ENCODE measurements at regions not wholly inside any gene's neighbourhood (a gene's known extent, or its start where the extent isn't known, plus 50 kb on each side); places are given as distances from the start of the nearest gene placed in this dataset.

DNA sequence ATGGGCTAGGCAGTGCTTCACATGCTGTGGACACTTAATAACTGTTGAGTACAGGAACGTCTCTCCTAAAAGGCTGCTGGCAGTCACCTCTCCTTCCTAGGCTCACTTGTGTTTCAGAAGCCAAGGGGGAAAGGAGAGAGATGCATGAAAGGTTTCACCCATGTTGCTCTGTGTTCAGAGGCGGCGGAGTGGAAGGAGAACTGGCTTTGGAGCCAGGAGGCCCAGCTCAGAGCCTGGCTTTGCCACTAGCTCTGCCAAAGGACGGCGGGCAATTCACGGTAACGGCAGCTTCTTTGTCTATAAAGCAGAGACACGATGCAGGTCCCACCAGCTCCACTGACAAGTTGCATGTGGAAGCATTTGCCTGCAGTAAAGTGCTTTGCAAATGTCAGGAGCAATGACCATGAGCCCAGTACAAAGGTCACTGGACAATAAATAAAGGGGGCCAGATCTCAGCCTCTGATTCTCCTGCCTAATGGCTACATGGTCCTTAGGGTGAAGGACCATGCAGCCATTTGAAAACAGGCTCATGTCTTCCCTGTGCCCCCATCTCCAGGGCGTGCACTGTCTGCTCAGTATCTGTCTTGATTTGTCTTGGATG is 171.7 kb upstream of the TLE3 start:
- TF ChIP-seq TEAD4 (IDR thresholded peaks at IDR 0.05) = no peak
- no peak for TF ChIP-seq RAD21 (IDR thresholded peaks at IDR 0.05; ENCODE audit: low read depth)

DNA sequence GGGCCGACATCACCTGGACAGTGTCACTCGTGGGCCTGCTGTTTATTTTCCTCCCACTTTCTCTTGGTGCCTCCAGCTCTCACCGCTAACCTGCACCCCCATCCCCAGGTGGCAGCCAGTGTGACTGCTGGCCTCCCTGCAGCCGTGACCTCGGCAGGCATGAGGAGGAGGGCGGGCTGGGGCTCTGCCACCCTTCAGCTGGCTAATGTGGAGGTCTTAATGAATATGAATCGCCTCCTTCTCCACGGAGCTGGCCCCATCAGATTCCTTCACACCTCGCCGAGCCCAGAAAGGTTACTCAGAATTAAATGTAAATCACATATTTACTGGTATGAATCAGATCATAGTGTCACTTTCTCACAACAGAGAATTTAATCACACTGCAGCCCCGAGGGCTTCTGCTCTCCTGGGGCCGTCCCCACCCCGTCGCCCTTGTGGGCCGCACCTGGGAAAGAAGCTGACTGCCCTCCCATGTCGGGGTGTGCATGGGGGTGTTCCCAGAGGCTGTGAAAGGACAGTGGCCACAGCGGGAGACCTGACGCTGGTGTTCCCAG is 171.1 kb upstream of the TLE3 start:
- TF ChIP-seq USF1 (IDR thresholded peaks at IDR 0.05) (no peak), EP300 (IDR thresholded peaks at IDR 0.05; ENCODE audit: borderline replicate concordance) (peak; percentile 89), TEAD4 (IDR thresholded peaks at IDR 0.05) (peak; percentile 80), RAD21 (IDR thresholded peaks at IDR 0.05; ENCODE audit: low read depth) (no peak), EGR1 (IDR thresholded peaks at IDR 0.05) (no peak), CREB1 (IDR thresholded peaks at IDR 0.05; ENCODE audit: low read depth) (no peak), NFIC (IDR thresholded peaks at IDR 0.05) (peak; percentile 70), ZBTB7A (IDR thresholded peaks at IDR 0.05; ENCODE audit: low read depth) (no peak), TCF12 (IDR thresholded peaks at IDR 0.05; ENCODE audit: low read depth) (peak; percentile 89), YY1 (IDR thresholded peaks at IDR 0.05; ENCODE audit: low read depth) (peak; percentile 50; the same call in 1 of the 2 replicates), CEBPB (IDR thresholded peaks at IDR 0.05) (no peak), TAF1 (IDR thresholded peaks at IDR 0.05; ENCODE audit: low read depth) (no peak), FOXM1 (IDR thresholded peaks at IDR 0.05; ENCODE audit: borderline replicate concordance, low read depth) (peak; percentile 53; the same call in 1 of the 2 replicates)
- TF ChIP-seq, protein P1, sequence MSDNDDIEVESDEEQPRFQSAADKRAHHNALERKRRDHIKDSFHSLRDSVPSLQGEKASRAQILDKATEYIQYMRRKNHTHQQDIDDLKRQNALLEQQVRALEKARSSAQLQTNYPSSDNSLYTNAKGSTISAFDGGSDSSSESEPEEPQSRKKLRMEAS (IDR thresholded peaks at IDR 0.05) = peak; percentile 56; the same call in 1 of the 2 replicates
- TF ChIP-seq, protein P2, sequence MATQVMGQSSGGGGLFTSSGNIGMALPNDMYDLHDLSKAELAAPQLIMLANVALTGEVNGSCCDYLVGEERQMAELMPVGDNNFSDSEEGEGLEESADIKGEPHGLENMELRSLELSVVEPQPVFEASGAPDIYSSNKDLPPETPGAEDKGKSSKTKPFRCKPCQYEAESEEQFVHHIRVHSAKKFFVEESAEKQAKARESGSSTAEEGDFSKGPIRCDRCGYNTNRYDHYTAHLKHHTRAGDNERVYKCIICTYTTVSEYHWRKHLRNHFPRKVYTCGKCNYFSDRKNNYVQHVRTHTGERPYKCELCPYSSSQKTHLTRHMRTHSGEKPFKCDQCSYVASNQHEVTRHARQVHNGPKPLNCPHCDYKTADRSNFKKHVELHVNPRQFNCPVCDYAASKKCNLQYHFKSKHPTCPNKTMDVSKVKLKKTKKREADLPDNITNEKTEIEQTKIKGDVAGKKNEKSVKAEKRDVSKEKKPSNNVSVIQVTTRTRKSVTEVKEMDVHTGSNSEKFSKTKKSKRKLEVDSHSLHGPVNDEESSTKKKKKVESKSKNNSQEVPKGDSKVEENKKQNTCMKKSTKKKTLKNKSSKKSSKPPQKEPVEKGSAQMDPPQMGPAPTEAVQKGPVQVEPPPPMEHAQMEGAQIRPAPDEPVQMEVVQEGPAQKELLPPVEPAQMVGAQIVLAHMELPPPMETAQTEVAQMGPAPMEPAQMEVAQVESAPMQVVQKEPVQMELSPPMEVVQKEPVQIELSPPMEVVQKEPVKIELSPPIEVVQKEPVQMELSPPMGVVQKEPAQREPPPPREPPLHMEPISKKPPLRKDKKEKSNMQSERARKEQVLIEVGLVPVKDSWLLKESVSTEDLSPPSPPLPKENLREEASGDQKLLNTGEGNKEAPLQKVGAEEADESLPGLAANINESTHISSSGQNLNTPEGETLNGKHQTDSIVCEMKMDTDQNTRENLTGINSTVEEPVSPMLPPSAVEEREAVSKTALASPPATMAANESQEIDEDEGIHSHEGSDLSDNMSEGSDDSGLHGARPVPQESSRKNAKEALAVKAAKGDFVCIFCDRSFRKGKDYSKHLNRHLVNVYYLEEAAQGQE (IDR thresholded peaks at IDR 0.05; ENCODE audit: low read depth) = no peak

- no peak for TF ChIP-seq EP300 (IDR thresholded peaks at IDR 0.05; ENCODE audit: borderline replicate concordance)
- no peak for TF ChIP-seq NFIC (IDR thresholded peaks at IDR 0.05)
- TF ChIP-seq YY1 (IDR thresholded peaks at IDR 0.05; ENCODE audit: low read depth) = no peak
- TF ChIP-seq EGR1 (IDR thresholded peaks at IDR 0.05) = no peak
- TF ChIP-seq, protein P2 (IDR thresholded peaks at IDR 0.05; ENCODE audit: low read depth) = no peak
- no peak for TF ChIP-seq ZBTB7A (IDR thresholded peaks at IDR 0.05; ENCODE audit: low read depth)
- TF ChIP-seq TAF1 (IDR thresholded peaks at IDR 0.05; ENCODE audit: low read depth) = no peak
- no peak for TF ChIP-seq TCF12 (IDR thresholded peaks at IDR 0.05; ENCODE audit: low read depth)
- TF ChIP-seq CREB1 (IDR thresholded peaks at IDR 0.05; ENCODE audit: low read depth) = no peak
- TF ChIP-seq, protein P1 (IDR thresholded peaks at IDR 0.05) = no peak
- TF ChIP-seq RAD21 (IDR thresholded peaks at IDR 0.05; ENCODE audit: low read depth) = no peak
- no peak for TF ChIP-seq USF1 (IDR thresholded peaks at IDR 0.05)
- no peak for TF ChIP-seq TEAD4 (IDR thresholded peaks at IDR 0.05)
- no peak for TF ChIP-seq CEBPB (IDR thresholded peaks at IDR 0.05)
- TF ChIP-seq FOXM1 (IDR thresholded peaks at IDR 0.05; ENCODE audit: borderline replicate concordance, low read depth) = no peak
Measured at GRCh38 chr15:70267879-70268278, 170.2 kb upstream of the TLE3 start.

DNA sequence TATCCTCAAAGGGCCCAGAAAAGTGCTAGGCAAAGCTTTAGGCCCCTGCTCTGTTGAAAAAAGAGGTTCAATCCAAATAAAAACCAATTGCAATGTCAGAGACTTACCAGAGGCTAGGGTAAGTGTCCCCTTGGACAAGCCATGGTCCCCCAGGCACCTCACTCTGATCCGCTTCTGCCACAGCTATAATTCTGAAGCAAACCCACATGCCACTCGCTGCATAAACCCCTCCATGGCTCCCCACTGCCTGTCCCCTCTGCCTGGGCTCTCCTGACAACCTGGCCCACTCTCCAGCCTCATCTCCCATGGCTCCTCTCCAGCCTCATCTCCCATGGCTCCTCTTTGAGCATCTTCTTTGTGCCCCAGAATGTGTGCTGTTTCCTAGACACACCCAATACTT is 169.6 kb upstream of the TLE3 start:
- TF ChIP-seq, protein P1 (IDR thresholded peaks at IDR 0.05) = no peak
- TF ChIP-seq TAF1 (IDR thresholded peaks at IDR 0.05; ENCODE audit: low read depth) (no peak), FOXM1 (IDR thresholded peaks at IDR 0.05; ENCODE audit: borderline replicate concordance, low read depth) (no peak), TCF12 (IDR thresholded peaks at IDR 0.05; ENCODE audit: low read depth) (no peak), CREB1 (IDR thresholded peaks at IDR 0.05; ENCODE audit: low read depth) (no peak), RAD21 (IDR thresholded peaks at IDR 0.05; ENCODE audit: low read depth) (no peak), EGR1 (IDR thresholded peaks at IDR 0.05) (no peak), EP300 (IDR thresholded peaks at IDR 0.05; ENCODE audit: borderline replicate concordance) (no peak)
- TF ChIP-seq, protein P2 (IDR thresholded peaks at IDR 0.05; ENCODE audit: low read depth) = no peak

Measured in Ishikawa (cell line).